ENCODE measurements at regions not wholly inside any gene's neighbourhood (a gene's known extent, or its start where the extent isn't known, plus 50 kb on each side); places are given as distances from the start of the nearest gene placed in this dataset.

DNA sequence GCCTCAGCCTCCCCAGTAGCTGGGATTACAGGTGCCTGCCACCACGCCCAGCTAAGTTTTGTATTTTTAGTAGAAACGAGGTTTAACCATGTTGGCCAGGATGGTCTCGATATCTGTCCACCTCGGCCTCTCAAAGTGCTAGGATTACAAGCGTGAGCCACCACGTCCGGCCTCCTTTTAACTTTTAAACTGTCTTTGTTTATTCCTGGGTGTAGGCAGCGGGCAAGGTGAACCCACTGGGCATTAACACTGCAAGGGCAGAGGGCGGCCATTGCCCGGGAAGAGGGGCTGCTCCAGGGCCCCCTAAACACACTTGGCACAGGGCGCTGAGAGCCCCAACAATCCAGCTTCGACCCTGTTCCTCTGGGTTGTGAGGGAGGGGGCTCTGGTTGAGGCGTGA, 693.6 kb downstream of the BRD1 start:
- DNase-seq: no peak
- H2AK5ac ChIP-seq (ENCODE audit: low read depth, low read length): no peak overlapping the region

More for the DNA sequence above, 693.6 kb downstream of the BRD1 start:
- H3K36me3 ChIP-seq (ENCODE audit: control insufficient read depth, insufficient read depth, low read length): no peaks in the 10 kb centered on the region
- H3K18ac ChIP-seq (ENCODE audit: low read depth, low read length): no peak overlapping the region
- peaks cover 29% of the 10 kb centered on the region for H3K9me3 ChIP-seq (ENCODE audit: control insufficient read depth, insufficient read depth, low read length)
- H3K9me1 ChIP-seq (ENCODE audit: insufficient read depth, low read length): no peaks in the 10 kb centered on the region
- intact Hi-C loops (cut with micrococcal nuclease): no loop called here
- ChIA-PET CTCF (no interaction called here), POLR2A (ENCODE audit: unreplicated experiment) (no interaction called here)
- dilution Hi-C loops (cut with HindIII; ENCODE audit: low sequenced_read_pairs, unreplicated experiment): no loop called here
- no peak for ATAC-seq (ENCODE audit: low read depth)
- no peak overlapping the region for H3K23ac ChIP-seq (ENCODE audit: low read depth, low read length)
- no CpG with 5 or more reads among the region's 13 CpGs for WGBS, 2 experiments (ENCODE audit: extremely low coverage in 2 of 2, insufficient read length in 1 of 2)
- no peak overlapping the region for H3K27ac ChIP-seq (ENCODE audit: insufficient read depth, low read length)
- no peak overlapping the region for H3K4me2 ChIP-seq (ENCODE audit: low read depth, low read length)
- no peak overlapping the region for H4K5ac ChIP-seq (ENCODE audit: low read depth, low read length)
- H2BK15ac ChIP-seq (ENCODE audit: low read depth, low read length): no peak overlapping the region
- no peak overlapping the region for H3K56ac ChIP-seq (ENCODE audit: extremely low read depth, insufficient read depth, low read length)
- no peaks in the 10 kb centered on the region for H3K4me1 ChIP-seq (ENCODE audit: control insufficient read depth, insufficient read depth, low read length)
- no peak overlapping the region for H3K9ac ChIP-seq (ENCODE audit: low read depth, low read length)
- no peak overlapping the region for H3K14ac ChIP-seq (replicated peaks; ENCODE audit: low read depth, low read length)
- H2BK20ac ChIP-seq (ENCODE audit: low read depth, low read length): no peak overlapping the region
- no peak overlapping the region for H2BK120ac ChIP-seq (ENCODE audit: low read depth, low read length)
- no TSS peak for BruUV-seq (replicated peaks)
- TF ChIP-seq BHLHE40 (IDR thresholded peaks at IDR 0.05; ENCODE audit: low read depth, low read length) (no peak), NFE2L2 (IDR thresholded peaks at IDR 0.05; ENCODE audit: low read depth, low read length) (no peak), RFX5 (IDR thresholded peaks at IDR 0.05; ENCODE audit: low read depth, low read length) (no peak), RAD21 (IDR thresholded peaks at IDR 0.05; ENCODE audit: low read length) (no peak), FOS (IDR thresholded peaks at IDR 0.05; ENCODE audit: low read depth, low read length) (no peak), CEBPB (IDR thresholded peaks at IDR 0.05; ENCODE audit: low read depth, low read length) (no peak), MAFK (IDR thresholded peaks at IDR 0.05; ENCODE audit: low read depth, low read length) (no peak), MAZ (IDR thresholded peaks at IDR 0.05; ENCODE audit: borderline replicate concordance, low read depth, low read length) (no peak), CHD1 (IDR thresholded peaks at IDR 0.05; ENCODE audit: low read depth, low read length) (no peak), POLR2A (IDR thresholded peaks at IDR 0.05; ENCODE audit: low read depth, low read length) (no peak), RCOR1 (IDR thresholded peaks at IDR 0.05; ENCODE audit: insufficient replicate concordance, low read length) (no peak), SMC3 (IDR thresholded peaks at IDR 0.05; ENCODE audit: low read depth, low read length) (no peak), MXI1 (IDR thresholded peaks at IDR 0.05; ENCODE audit: borderline replicate concordance, low read depth, low read length) (no peak)
- TF ChIP-seq, protein P1, sequence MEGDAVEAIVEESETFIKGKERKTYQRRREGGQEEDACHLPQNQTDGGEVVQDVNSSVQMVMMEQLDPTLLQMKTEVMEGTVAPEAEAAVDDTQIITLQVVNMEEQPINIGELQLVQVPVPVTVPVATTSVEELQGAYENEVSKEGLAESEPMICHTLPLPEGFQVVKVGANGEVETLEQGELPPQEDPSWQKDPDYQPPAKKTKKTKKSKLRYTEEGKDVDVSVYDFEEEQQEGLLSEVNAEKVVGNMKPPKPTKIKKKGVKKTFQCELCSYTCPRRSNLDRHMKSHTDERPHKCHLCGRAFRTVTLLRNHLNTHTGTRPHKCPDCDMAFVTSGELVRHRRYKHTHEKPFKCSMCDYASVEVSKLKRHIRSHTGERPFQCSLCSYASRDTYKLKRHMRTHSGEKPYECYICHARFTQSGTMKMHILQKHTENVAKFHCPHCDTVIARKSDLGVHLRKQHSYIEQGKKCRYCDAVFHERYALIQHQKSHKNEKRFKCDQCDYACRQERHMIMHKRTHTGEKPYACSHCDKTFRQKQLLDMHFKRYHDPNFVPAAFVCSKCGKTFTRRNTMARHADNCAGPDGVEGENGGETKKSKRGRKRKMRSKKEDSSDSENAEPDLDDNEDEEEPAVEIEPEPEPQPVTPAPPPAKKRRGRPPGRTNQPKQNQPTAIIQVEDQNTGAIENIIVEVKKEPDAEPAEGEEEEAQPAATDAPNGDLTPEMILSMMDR (conservative IDR thresholded peaks at IDR 0.05; ENCODE audit: low read depth, low read length): no peak
- TF ChIP-seq, protein P2, sequence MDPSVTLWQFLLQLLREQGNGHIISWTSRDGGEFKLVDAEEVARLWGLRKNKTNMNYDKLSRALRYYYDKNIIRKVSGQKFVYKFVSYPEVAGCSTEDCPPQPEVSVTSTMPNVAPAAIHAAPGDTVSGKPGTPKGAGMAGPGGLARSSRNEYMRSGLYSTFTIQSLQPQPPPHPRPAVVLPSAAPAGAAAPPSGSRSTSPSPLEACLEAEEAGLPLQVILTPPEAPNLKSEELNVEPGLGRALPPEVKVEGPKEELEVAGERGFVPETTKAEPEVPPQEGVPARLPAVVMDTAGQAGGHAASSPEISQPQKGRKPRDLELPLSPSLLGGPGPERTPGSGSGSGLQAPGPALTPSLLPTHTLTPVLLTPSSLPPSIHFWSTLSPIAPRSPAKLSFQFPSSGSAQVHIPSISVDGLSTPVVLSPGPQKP (IDR thresholded peaks at IDR 0.05; ENCODE audit: borderline replicate concordance, low read depth, low read length): no peak
- TF ChIP-seq, protein P3, sequence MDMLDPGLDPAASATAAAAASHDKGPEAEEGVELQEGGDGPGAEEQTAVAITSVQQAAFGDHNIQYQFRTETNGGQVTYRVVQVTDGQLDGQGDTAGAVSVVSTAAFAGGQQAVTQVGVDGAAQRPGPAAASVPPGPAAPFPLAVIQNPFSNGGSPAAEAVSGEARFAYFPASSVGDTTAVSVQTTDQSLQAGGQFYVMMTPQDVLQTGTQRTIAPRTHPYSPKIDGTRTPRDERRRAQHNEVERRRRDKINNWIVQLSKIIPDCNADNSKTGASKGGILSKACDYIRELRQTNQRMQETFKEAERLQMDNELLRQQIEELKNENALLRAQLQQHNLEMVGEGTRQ (IDR thresholded peaks at IDR 0.05; ENCODE audit: low read depth, low read length): no peak
- no peak overlapping the region for H3K4ac ChIP-seq (ENCODE audit: low read depth, low read length)
- in situ Hi-C loops (cut with MboI; ENCODE audit: low sequenced_read_pairs): no loop called here
- no peak overlapping the region for H2AK9ac ChIP-seq (replicated peaks; ENCODE audit: low read depth, low read length, poor library complexity)
- H3K27me3 ChIP-seq (ENCODE audit: control insufficient read depth, insufficient read depth, low read length): no peaks in the 10 kb centered on the region
- no peaks in the 10 kb centered on the region for H3K79me1 ChIP-seq (ENCODE audit: low read depth in 1 of 2, low read length in 2 of 2)
- no peak overlapping the region for H4K91ac ChIP-seq (ENCODE audit: insufficient read depth, low read depth, low read length)
- H2AFZ ChIP-seq (replicated peaks; ENCODE audit: low read length, poor library complexity): no peak overlapping the region
- H4K8ac ChIP-seq (ENCODE audit: low read depth in 2 of 2, low read length in 2 of 2): no peak overlapping the region
- H2BK5ac ChIP-seq (ENCODE audit: low read depth, low read length, poor library complexity, severe bottlenecking): no peak overlapping the region
- H3K4me3 ChIP-seq (ENCODE audit: insufficient read depth, low read depth, low read length): no peak overlapping the region
- no peaks in the 10 kb centered on the region for H4K20me1 ChIP-seq (ENCODE audit: insufficient read depth, low read length)

Data from IMR-90 (cell line).